ENCODE measurements at regions not wholly inside any gene's neighbourhood (a gene's known extent, or its start where the extent isn't known, plus 50 kb on each side); places are given as distances from the start of the nearest gene placed in this dataset.
"Not testable (repeated sequence)": the region's sequence is repeated elsewhere in the genome, so short reads cannot be mapped to it uniquely, and the experiment has no call there.

- no peak for DNase-seq (ENCODE audit: low read depth in 2 of 2)
Measured at GRCh38 chr5:120086081-120086480, 378.0 kb upstream of the PRR16 start.

GRCh38 chr5:120088412-120088811 is 375.7 kb upstream of the PRR16 start:
- no peak for DNase-seq (ENCODE audit: low read depth in 2 of 2)

GRCh38 chr5:120088836-120089235 is 375.3 kb upstream of the PRR16 start:
- no peak for DNase-seq (ENCODE audit: low read depth in 2 of 2)

- DNase-seq (ENCODE audit: low read depth in 2 of 2) = no peak
Measured at GRCh38 chr5:120091376-120091948, 372.6 kb upstream of the PRR16 start.

- DNase-seq (ENCODE audit: low read depth in 2 of 2) = no peak
Measured at GRCh38 chr5:120092649-120093048, 371.5 kb upstream of the PRR16 start.

- DNase-seq (ENCODE audit: low read depth in 2 of 2) = peak in 1 of 2 donors; percentile 2
Measured at GRCh38 chr5:120093178-120093577, 370.9 kb upstream of the PRR16 start.

GRCh38 chr5:120096413-120096812 is 367.7 kb upstream of the PRR16 start:
- DNase-seq (ENCODE audit: low read depth in 2 of 2) = peak in 1 of 2 donors; percentile 48

GRCh38 chr5:120098426-120098825 is 365.7 kb upstream of the PRR16 start:
- no peak for DNase-seq (ENCODE audit: low read depth in 2 of 2)

GRCh38 chr5:120098902-120099535 is 365.1 kb upstream of the PRR16 start:
- DNase-seq (ENCODE audit: low read depth in 2 of 2) = no peak

GRCh38 chr5:120101771-120102170 is 362.3 kb upstream of the PRR16 start:
- DNase-seq (ENCODE audit: low read depth in 2 of 2) = no peak

- no peak for DNase-seq (ENCODE audit: low read depth in 2 of 2)
Measured at GRCh38 chr5:120103495-120103894, 360.6 kb upstream of the PRR16 start.

GRCh38 chr5:120106912-120107525 is 357.1 kb upstream of the PRR16 start:
- no peak for DNase-seq (ENCODE audit: low read depth in 2 of 2)

GRCh38 chr5:120108586-120109248 is 355.4 kb upstream of the PRR16 start:
- DNase-seq (ENCODE audit: low read depth in 2 of 2) = no peak

- DNase-seq (ENCODE audit: low read depth in 2 of 2) = no peak
Measured at GRCh38 chr5:120122703-120123102, 341.4 kb upstream of the PRR16 start.

- DNase-seq (ENCODE audit: low read depth in 2 of 2) = no peak
Measured at GRCh38 chr5:120124031-120124430, 340.1 kb upstream of the PRR16 start.

- no peak for DNase-seq (ENCODE audit: low read depth in 2 of 2)
Measured at GRCh38 chr5:120124961-120125360, 339.1 kb upstream of the PRR16 start.

- DNase-seq (ENCODE audit: low read depth in 2 of 2) = not testable (repeated sequence)
Measured at GRCh38 chr5:120132347-120132746, 331.8 kb upstream of the PRR16 start.

GRCh38 chr5:120134944-120135343 is 329.2 kb upstream of the PRR16 start:
- DNase-seq (ENCODE audit: low read depth in 2 of 2) = no peak

- no peak for DNase-seq (ENCODE audit: low read depth in 2 of 2)
Measured at GRCh38 chr5:120137582-120137981, 326.5 kb upstream of the PRR16 start.

GRCh38 chr5:120139039-120139438 is 325.1 kb upstream of the PRR16 start:
- peak; percentile 16 to 91 for DNase-seq (ENCODE audit: low read depth in 2 of 2)

- DNase-seq (ENCODE audit: low read depth in 2 of 2) = peak in 1 of 2 donors; percentile 51
Measured at GRCh38 chr5:120140501-120140900, 323.6 kb upstream of the PRR16 start.

- no peak for DNase-seq (ENCODE audit: low read depth in 2 of 2)
Measured at GRCh38 chr5:120141076-120141475, 323.0 kb upstream of the PRR16 start.

- DNase-seq (ENCODE audit: low read depth in 2 of 2) = no peak
Measured at GRCh38 chr5:120146787-120147186, 317.3 kb upstream of the PRR16 start.
